Liver (tissue), 8 donors: ENCODE measurements at regions not wholly inside any gene's neighbourhood (a gene's known extent, or its start where the extent isn't known, plus 50 kb on each side); places are given as distances from the start of the nearest gene placed in this dataset.

Experiments used
- DNase-seq: peaks from one replicate; pipeline ENCODE4 v3.0.0-alpha.2; 2017; ENCODE audit warnings: low spot score
- H3K27ac ChIP-seq, 2 donors: one replicate each; pipeline ENCODE4 v1.7.0; 2013; ENCODE audit warnings: inconsistent platforms in 2 of 2, low read length in 2 of 2, control low read depth in 1 of 2, low read depth in 1 of 2, mild to moderate bottlenecking in 1 of 2
- H3K27me3 ChIP-seq, 4 donors: one replicate each; pipeline versions ENCODE4 v1.6.1 to v1.7.0; 2013; ENCODE audit warnings: low read length in 3 of 4, inconsistent platforms in 1 of 4, mild to moderate bottlenecking in 1 of 4, moderate library complexity in 1 of 4; ENCODE audit not compliant: control insufficient read depth in 4 of 4, insufficient read depth in 4 of 4
- H3K36me3 ChIP-seq, 4 donors: one replicate each; pipeline versions ENCODE4 v1.6.1 to v1.7.0; 2013; ENCODE audit warnings: low read length in 3 of 4, mild to moderate bottlenecking in 3 of 4, low read depth in 1 of 4, moderate library complexity in 1 of 4; ENCODE audit not compliant: control insufficient read depth in 4 of 4, insufficient read depth in 3 of 4
- H3K4me1 ChIP-seq, 4 donors: one replicate each; pipeline versions ENCODE4 v1.6.1 to v1.7.0; 2013; ENCODE audit warnings: low read length in 3 of 4, mild to moderate bottlenecking in 3 of 4, moderate library complexity in 1 of 4; ENCODE audit not compliant: control insufficient read depth in 4 of 4, insufficient read depth in 4 of 4
- H3K4me3 ChIP-seq, 3 donors: one replicate each; pipeline versions ENCODE4 v1.6.1 to v1.7.0; 2013; ENCODE audit warnings: low read length in 3 of 3, control low read depth in 1 of 3, low read depth in 1 of 3, mild to moderate bottlenecking in 1 of 3
- H3K9ac ChIP-seq, 2 donors: one replicate each; pipeline ENCODE4 v1.7.0; 2013; ENCODE audit warnings: low read length in 2 of 2, mild to moderate bottlenecking in 2 of 2, moderate library complexity in 2 of 2, control low read depth in 1 of 2, low read depth in 1 of 2
- H3K9me3 ChIP-seq, 4 donors: one replicate each; pipeline versions ENCODE4 v1.6.1 to v1.7.0; 2013; ENCODE audit warnings: low read length in 3 of 4; ENCODE audit not compliant: control insufficient read depth in 4 of 4
- ATF3 ChIP-seq: IDR thresholded peaks from 2 replicates; pipeline ENCODE4 v1.6.1; 2016; ENCODE audit warnings: antibody characterized with exemption
- EGR1 ChIP-seq, 2 donors: IDR thresholded peaks; 2 replicates each; pipeline ENCODE4 v1.6.1; 2016 to 2018; ENCODE audit warnings: antibody characterized with exemption in 2 of 2, low read depth in 2 of 2
- FOXA1 ChIP-seq: IDR thresholded peaks from 2 replicates; pipeline ENCODE4 v1.6.1; 2016; ENCODE audit warnings: antibody characterized with exemption
- FOXA2 ChIP-seq: IDR thresholded peaks from 2 replicates; pipeline ENCODE4 v1.6.1; 2016; ENCODE audit warnings: antibody characterized with exemption
- GABPA ChIP-seq, 2 donors: IDR thresholded peaks in 1 of 2; conservative IDR thresholded peaks in 1 of 2; 2 replicates each; pipeline ENCODE4 v1.6.1; 2016; ENCODE audit warnings: antibody characterized with exemption in 2 of 2, mild to moderate bottlenecking in 1 of 2, moderate library complexity in 1 of 2
- HNF4A ChIP-seq, 2 donors: conservative IDR thresholded peaks; 2 replicates each; pipeline ENCODE4 v1.6.1; 2016; ENCODE audit warnings: antibody characterized with exemption in 2 of 2, mild to moderate bottlenecking in 2 of 2
- HNF4G ChIP-seq: IDR thresholded peaks from 2 replicates; pipeline ENCODE4 v1.6.1; 2016; ENCODE audit warnings: antibody characterized with exemption
- JUND ChIP-seq, 2 donors: IDR thresholded peaks; 2 replicates each; pipeline ENCODE4 v1.6.1; 2016; ENCODE audit warnings: antibody characterized with exemption in 2 of 2
- RAD21 ChIP-seq, 2 donors: IDR thresholded peaks; 2 replicates each; pipeline ENCODE4 v1.6.1; 2016; ENCODE audit warnings: antibody characterized with exemption in 2 of 2, mild to moderate bottlenecking in 2 of 2
- REST ChIP-seq: IDR thresholded peaks from 2 replicates; pipeline ENCODE4 v1.6.1; 2016; ENCODE audit warnings: antibody characterized with exemption, mild to moderate bottlenecking
- RXRA ChIP-seq, 2 donors: IDR thresholded peaks; 2 replicates each; pipeline ENCODE4 v1.6.1; 2017 to 2018; ENCODE audit warnings: antibody characterized with exemption in 2 of 2, mild to moderate bottlenecking in 1 of 2
- SP1 ChIP-seq: IDR thresholded peaks from 2 replicates; pipeline ENCODE4 v1.6.1; 2018; ENCODE audit warnings: antibody characterized with exemption, mild to moderate bottlenecking
- TAF1 ChIP-seq: conservative IDR thresholded peaks from 2 replicates; pipeline ENCODE4 v1.6.1; 2016; ENCODE audit warnings: antibody characterized with exemption, mild to moderate bottlenecking
- WGBS: extraction: QIAGEN DNeasy Blood & Tissue Kit; methylation state at CpG from one replicate; pipeline ENCODE4 v1.1.7; 2013; 5-methylcytosine and 5-hydroxymethylcytosine counted together
- TF ChIP-seq, protein P1 (sequence below): fragments of 150-350 bp; IDR thresholded peaks from 2 replicates; pipeline ENCODE4 v1.5.1; 2017; ENCODE audit warnings: improper control_type of control experiment, low read depth, low read length; ENCODE audit not compliant: missing input control
- donor health status: healthy.
- donor health status: healthy.
- donor health status: healthy.
- donor health status: healthy.
- donor health status: healthy.

GRCh38 chr1:76746206-76746605, 121.1 kb upstream of the ST6GALNAC5 start (continued):
- TF ChIP-seq, protein P1, sequence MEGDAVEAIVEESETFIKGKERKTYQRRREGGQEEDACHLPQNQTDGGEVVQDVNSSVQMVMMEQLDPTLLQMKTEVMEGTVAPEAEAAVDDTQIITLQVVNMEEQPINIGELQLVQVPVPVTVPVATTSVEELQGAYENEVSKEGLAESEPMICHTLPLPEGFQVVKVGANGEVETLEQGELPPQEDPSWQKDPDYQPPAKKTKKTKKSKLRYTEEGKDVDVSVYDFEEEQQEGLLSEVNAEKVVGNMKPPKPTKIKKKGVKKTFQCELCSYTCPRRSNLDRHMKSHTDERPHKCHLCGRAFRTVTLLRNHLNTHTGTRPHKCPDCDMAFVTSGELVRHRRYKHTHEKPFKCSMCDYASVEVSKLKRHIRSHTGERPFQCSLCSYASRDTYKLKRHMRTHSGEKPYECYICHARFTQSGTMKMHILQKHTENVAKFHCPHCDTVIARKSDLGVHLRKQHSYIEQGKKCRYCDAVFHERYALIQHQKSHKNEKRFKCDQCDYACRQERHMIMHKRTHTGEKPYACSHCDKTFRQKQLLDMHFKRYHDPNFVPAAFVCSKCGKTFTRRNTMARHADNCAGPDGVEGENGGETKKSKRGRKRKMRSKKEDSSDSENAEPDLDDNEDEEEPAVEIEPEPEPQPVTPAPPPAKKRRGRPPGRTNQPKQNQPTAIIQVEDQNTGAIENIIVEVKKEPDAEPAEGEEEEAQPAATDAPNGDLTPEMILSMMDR = no peak
- TF ChIP-seq ATF3 = no peak

- Histone ChIP-seq H3K9me3 (no peaks in the 10 kb centered on the region), H3K9ac (no peak overlapping the region), H3K27me3 (no peaks in the 10 kb centered on the region), H3K36me3 (no peaks in the 10 kb centered on the region), H3K27ac (no peak overlapping the region), H3K4me1 (peaks cover 0 to 3% (median 0%) of the 10 kb centered on the region in 4 donors), H3K4me3 (no peak overlapping the region)
- DNase-seq = no peak
- WGBS = 85% methylated on average over 1 of the region's 1 CpG
- TF ChIP-seq HNF4G (no peak), FOXA2 (no peak), FOXA1 (no peak), EGR1 (IDR thresholded peaks at IDR 0.05; ENCODE audit: low read depth in 2 of 2) (no peak), ATF3 (no peak), SP1 (no peak), REST (no peak), JUND (IDR thresholded peaks at IDR 0.05) (no peak), TAF1 (no peak), HNF4A (conservative IDR thresholded peaks at IDR 0.05) (no peak), GABPA (IDR thresholded peaks at IDR 0.05 in 1 of 2, conservative IDR thresholded peaks at IDR 0.05 in 1 of 2) (no peak), RXRA (IDR thresholded peaks at IDR 0.05) (no peak), RAD21 (IDR thresholded peaks at IDR 0.05) (no peak)
- TF ChIP-seq, protein P1 = no peak
Measured at GRCh38 chr1:76754730-76755129, 112.5 kb upstream of the ST6GALNAC5 start.
